CD4-positive, alpha-beta T cell treated with Interleukin-10 for 1 hour (primary cell): ENCODE measurements at regions not wholly inside any gene's neighbourhood (a gene's known extent, or its start where the extent isn't known, plus 50 kb on each side); places are given as distances from the start of the nearest gene placed in this dataset.
"Not testable (repeated sequence)": the region's sequence is repeated elsewhere in the genome, so short reads cannot be mapped to it uniquely, and the experiment has no call there.

ENCODE experiments used
- DNase-seq: peaks from one replicate; pipeline ENCODE4 v3.0.0-alpha.2; 2020

DNA sequence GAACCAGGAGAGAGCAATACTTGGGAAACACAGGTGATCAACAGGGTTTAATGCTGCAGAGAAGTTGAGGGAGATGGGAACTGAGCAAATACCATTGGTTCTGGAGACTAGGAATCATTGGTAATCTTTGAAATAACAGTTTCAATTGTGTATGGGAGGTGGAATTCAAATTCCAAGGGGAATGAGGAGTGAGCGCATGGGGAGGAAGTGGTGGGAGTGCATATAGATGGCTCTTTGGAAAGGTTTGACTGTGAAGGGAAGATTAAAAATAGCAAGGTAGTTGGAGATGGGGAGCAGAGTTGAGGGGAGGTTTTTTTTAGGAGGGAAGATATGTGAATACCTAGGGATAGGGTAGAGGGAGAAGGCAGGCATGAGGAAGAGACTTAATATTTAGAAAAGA is 51.1 kb upstream of the ROPN1 start:
- no peak for DNase-seq

DNA sequence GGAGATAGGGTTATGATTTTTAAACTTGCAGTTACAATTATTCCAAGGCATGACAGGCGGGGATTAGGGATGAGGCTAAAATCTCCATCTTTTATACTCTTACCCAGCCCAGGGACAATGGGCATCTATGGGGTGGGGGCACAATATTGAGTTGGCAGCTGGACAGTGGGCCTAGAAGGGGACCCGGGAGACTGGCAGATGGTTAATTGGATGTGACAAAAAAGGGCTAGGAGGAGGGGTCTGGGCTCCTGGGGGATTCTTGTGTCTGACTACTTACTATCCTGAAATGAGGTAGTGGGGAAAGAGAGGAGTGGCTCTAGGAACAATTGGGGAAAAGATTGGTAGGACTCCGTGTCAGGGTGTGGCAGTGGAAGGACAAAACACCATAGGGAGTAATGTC is 53.0 kb upstream of the ROPN1 start:
- DNase-seq = no peak

DNA sequence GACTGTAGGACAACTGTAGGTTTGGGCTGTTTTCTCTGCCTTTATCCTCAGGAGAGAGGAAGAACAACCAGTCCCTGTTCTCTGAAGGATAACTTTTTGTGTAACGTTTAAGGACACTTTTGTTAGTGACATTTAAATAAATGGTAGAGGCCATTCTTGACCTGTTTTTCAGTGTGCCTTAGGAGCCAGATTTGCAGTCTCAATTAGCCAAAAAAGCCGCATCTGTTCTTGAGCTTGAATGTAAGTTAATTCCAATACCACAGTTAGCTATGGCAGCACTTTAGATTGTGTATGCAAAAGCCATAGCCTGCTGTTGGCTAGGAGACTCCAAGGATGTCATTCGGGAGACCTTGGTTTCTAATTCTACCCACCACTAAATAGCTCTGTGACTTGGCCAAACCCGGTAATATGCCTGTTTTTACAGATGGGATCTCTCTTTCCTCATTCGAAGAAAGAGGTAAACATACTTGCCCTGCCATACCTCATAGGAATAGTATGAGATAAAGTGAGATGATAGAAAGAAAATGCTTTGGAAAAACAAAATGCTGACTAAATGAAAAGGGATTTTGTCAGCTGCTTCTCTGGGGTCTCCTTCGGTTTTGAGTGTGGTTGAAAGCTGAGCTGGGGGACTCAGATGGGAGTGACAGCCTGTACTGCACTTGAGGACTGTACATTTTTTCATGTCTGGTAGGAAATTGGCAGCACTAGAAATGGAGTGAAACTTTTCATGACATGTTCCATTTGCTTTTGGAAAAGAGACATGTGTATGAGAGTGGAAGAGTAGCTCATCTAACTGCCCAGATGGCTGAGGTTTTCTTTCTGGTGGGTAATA is 57.3 kb upstream of the ROPN1 start:
- DNase-seq = no peak

- no peak for DNase-seq
These were observed 59.7 kb upstream of the ROPN1 start for GRCh38 chr3:124051636-124052035.

DNA sequence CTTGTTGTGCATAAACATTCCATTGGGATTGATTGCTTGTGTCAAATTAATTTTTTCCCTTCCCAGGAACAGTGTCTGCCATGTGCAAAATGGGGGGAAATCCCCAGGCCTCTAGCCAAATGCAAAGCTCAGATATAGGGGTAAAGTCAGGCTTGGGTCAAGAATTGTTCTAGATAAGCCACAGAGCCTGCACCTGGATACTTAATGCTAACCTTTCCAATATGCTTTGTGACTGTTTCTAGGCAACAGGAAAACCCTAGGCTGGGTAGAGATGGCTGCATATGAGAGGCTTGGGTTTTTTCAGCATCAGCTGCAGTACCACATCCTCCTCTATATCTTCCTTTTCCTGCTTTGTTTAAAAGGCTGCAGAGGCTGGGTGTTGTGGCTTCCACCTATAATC is 61.9 kb upstream of the ROPN1 start:
- no peak for DNase-seq

GRCh38 chr3:124056846-124057245 is 64.9 kb upstream of the ROPN1 start:
- DNase-seq = no peak

GRCh38 chr3:124057420-124057819 is 65.5 kb upstream of the ROPN1 start:
- no peak for DNase-seq

DNA sequence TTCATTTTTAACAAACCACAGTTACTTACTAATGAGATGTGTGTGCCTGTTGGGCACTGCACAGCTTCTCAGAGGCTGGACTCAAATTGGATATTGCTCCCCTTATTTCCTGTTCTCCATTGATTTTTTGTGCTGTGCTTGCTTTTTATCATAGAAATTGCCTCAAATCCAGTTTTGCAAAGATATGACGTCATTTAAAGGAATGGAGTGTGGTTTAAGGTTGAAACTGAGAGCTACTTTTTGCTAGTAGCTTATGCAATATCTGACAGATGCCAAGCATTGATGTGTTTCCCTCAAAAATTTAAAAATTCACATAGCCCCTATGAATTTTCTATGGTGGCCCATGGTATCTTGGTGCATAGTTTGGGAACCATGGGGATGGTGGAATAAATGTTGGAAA is 67.7 kb upstream of the ROPN1 start:
- no peak for DNase-seq

GRCh38 chr3:124063197-124063909 is 71.4 kb upstream of the ROPN1 start:
- no peak for DNase-seq

DNA sequence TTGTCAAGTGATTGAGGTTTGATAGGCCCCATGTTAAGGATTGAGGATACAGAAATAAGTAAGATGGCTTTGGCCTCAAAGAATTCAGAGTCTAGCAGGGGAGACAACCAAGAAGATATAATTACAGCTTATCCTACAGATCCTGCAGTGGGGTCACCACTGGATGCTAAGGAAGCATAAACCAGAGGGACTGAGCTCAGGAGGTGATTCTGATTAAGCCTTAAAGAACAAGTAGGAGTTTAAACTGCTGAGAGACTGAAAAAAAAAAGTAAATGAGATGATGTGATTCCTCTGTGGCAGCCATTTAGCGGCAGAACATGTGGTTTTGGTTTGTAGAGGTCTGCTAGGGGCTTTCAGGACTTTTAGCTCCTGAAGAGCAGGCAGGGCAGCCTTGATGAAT is 72.1 kb upstream of the ROPN1 start:
- no peak for DNase-seq

- not testable (repeated sequence) for DNase-seq
These were observed 74.6 kb upstream of the ROPN1 start for GRCh38 chr3:124066543-124066942.

DNA sequence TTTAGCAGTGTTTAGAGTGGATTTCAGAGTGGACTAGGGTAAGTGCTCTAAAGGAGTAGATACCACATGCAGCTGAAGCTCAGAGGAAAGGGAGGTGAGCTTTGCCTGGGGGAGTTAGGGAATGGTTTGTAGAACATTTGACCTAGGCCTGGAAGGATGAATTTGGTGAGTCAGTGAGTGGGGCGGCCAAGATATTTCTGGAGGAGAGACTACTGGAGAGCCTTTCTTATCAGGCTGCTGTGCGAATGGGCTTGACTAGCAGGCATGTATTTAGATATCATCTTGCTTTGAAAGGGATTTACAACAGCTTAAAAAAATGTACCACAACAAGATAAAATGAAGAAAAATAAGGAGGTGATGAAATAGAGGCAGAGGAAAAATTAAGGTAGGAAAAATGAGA is 77.8 kb upstream of the ROPN1 start:
- DNase-seq = not testable (repeated sequence)

DNA sequence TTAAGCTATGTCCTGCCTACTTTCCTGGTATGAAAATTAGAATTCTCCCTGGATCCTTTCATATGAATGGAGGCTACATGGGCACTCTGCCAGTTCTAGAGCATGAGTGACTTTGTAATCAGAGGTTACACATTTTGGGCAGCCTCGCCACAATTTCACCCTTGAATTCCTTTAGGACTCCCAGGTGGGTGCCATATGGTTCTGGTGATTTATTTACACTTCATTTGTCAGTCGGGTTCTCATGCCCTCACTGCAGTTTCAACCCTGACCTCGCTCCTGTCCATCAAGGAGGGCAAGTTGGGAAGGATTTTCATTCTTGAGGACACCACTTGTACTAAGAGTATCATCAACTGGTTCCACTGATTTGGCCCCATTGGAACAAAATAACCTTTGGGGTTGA is 83.2 kb upstream of the ROPN1 start:
- not testable (repeated sequence) for DNase-seq

DNA sequence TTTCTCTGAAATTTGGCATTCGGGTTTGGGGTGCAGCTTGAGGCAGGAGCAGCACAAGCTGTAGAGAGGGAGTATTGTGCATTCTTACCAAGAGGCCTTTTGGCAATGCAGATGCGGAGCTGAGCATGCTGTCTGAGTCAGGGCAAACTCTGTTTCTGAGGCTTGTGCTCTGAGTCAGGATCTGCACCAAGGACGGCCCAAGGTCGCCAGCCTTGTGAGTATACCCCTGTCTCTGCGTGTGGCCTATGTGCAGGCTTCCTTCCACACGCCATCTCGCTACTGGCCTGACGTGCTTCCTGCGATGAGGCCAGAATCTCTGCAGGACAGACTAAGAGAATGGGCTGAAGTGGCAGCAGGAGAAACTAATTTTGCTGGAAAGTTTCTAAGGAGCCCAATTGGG is 83.8 kb upstream of the ROPN1 start:
- DNase-seq = no peak

DNA sequence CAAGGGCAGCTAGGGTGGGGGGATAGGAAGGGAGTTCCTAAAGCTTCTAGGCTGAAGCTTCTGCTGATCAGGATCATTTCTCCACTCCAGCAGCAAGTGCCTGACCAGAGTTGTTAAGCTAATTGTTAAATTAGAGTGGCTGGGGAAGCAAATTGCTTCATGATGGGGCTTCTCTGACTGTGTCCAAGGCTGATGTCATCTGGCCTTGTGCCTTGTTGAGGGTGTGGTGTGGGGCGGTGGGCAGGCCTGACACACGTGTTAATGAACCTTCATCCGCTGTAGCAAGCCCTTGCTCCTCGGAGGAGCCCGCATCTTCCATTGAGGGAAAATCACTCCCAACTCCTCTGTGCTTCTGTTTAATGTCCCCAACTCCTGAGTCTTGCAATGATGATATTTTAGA is 84.3 kb upstream of the ROPN1 start:
- no peak for DNase-seq

- DNase-seq = peak; percentile 24
These were observed 87.3 kb upstream of the ROPN1 start for GRCh38 chr3:124078953-124079911.

- DNase-seq = no peak
These were observed 88.0 kb upstream of the ROPN1 start for GRCh38 chr3:124079912-124080276.

DNA sequence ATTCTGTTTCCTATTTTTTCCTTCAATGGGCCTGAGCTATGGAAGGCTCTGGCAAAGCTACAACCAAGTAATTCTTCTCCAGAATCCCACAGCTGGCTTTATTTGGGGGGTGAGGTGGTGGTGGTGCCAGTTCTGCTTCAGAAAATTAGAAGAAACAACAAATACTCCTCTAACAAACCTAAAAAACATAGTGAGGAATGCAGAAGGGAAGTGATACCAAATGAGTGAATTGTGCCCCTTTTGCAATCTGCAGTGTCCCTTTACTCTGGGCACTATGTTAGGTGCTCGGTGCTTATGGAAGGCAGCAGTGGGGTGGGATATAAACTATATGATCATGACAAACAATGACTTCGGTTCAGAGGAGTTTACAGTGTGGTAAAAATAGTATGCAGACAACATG is 90.4 kb upstream of the ROPN1 start:
- DNase-seq = no peak

- DNase-seq = no peak
These were observed 92.3 kb upstream of the ROPN1 start for GRCh38 chr3:124084022-124084881.

GRCh38 chr3:124088801-124089200 is 96.9 kb upstream of the ROPN1 start:
- no peak for DNase-seq

GRCh38 chr3:124089214-124089613 is 97.3 kb upstream of the ROPN1 start:
- DNase-seq = no peak

- DNase-seq = no peak
These were observed 99.8 kb upstream of the ROPN1 start for GRCh38 chr3:124091716-124092115.
